Amniotic stem cell (primary cell): ENCODE measurements at regions not wholly inside any gene's neighbourhood (a gene's known extent, or its start where the extent isn't known, plus 50 kb on each side); places are given as distances from the start of the nearest gene placed in this dataset.

ENCODE experiments used
- DNase-seq: peaks from one replicate; lab custom pipeline; 2025; lab: John Stamatoyannopoulos, UW

DNA sequence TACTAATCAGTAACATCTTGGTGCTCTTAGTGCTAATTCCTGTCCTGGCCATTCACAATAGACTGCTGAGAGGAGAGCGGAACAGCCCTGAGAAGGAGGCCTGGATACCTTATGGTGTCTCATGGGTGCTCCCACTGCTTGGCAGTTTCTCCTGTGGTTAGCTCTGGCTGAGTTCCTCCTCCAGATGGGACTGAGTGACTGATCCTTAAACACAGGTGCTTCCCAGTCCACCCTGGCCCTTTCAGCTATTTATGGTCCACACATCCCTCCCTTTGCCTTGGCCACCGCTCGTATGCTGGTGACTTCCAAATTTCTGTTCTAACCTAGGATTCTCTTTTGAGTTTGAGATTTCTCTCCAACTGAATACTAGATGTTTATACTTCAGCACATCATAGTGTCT is 157.0 kb upstream of the CACNA1E start:
- no peak for DNase-seq

DNA sequence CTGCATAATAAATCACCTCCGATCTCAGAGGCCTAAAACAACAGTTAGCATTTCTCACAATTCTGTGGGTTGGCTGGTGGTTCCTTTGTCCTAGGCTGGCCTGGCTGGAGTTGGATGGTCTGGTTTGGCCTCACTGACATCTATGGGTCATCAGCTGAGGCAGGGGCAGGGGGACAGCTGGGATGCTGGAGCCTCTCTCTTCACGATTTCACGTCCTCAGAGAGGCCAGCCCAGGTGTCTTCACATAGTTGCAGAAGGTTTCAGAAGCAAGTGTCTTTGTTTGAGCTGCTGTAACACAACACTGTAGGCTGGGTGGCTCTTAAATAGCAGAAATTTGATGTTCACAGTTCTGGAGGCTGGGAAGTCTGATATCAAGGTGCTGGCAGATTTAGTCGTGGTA is 155.5 kb upstream of the CACNA1E start:
- no peak for DNase-seq

DNA sequence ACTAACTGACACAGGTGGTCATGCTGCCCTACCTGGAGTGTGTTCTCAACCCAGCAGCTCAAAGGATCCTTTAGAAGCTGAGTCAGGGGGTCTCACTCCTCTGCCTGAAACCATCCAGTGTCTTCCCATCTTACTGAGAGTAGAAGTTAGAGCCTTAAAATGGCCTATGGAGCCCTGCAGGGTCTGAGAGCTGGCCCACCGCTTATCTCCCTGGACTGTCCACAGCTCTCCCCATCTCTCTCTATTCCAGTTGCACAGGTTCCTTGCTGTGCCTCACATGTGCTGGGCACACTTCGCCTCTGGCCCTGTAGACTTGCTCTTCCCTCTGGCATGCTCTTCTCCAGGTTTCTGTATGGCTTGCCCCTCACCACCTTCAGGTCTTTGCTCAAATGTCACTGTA is 148.6 kb upstream of the CACNA1E start:
- no peak for DNase-seq

DNA sequence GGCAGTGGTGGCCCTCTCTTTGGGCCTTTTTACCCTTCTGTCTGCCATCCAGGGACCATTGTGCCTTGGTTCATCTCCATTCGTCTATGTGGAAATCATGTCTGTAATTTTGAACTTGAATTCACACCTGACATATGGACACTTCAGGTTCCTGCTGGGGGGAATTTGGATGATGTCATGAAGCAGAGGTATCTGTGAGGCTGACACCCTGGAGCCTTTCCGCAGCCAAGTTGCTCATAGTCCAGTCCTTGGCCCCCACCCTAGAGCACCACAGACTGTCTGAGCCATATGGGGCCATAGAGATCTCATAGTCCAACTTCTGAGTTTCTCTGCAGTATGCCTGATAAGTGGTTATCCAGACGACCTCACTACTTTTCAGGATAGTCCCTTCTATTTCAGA is 147.7 kb upstream of the CACNA1E start:
- DNase-seq, result no peak

DNA sequence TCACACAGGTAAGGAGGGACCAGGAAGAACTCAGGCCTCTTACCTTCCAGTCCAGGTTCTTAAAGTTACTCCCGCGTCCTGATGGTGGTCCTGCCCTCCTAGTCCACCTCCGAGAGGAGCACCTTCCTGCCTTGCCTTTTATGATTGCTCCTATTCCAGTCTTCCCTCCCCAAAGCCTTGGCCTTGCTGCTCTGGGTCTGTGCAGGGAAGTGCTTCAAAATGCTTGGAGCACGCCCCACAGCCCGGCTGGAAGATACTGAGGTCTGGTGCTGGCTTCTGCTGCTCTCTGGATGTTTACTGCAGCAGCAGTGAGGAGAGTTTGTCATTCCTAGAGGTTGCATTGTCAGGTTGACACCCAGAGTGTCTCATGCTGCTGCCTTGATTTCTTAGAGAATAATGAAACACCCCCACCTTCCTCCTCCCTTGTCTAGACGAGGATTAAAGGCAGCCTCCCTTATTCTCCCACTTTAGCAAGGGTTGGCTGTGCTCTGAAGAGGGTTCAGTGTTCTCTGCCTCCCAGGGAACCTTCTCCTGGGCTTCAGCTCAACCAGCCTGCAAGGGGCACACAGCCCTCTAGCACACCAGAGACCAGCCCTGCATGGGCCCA is 142.2 kb upstream of the CACNA1E start:
- no peak for DNase-seq

DNA sequence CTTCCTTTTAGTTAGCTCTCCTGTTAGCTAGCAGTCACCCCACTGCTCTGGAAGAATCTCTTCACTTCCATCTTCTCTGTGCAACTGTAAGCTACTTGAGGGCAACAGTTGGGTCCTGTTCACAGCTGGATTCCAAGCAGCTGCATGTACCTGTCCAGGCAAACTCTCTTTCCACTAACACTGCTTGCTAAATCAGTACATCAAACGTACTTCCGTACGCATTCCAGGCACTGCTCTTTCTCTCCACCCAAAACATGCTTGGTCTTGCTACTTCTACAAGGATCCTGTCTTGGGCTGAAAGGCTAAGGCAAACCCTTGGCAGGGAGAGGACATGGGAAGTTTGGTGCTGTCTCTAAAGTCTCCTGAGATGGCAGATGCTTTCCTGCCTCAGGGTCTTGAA is 139.2 kb upstream of the CACNA1E start:
- DNase-seq, result no peak

DNA sequence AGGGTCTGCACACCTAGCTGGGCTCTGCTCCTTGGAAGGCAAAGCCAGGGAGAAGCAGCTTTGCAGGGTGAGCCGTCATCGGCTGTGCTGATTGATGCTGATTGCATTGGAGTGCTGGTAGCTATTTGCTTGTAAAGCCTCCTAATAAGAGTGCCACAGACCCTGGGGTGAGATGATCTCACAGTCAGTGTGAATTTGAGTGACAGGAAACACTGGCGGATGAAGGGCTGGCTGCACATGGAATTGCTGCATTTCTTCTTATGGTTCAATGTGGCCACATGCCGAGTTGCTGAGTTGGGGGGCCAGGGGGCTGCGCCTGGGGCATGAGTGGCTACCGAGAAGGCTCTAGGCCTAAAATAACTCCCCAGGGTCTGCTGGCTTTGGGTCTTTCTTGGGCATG is 138.2 kb upstream of the CACNA1E start:
- DNase-seq, result no peak

DNA sequence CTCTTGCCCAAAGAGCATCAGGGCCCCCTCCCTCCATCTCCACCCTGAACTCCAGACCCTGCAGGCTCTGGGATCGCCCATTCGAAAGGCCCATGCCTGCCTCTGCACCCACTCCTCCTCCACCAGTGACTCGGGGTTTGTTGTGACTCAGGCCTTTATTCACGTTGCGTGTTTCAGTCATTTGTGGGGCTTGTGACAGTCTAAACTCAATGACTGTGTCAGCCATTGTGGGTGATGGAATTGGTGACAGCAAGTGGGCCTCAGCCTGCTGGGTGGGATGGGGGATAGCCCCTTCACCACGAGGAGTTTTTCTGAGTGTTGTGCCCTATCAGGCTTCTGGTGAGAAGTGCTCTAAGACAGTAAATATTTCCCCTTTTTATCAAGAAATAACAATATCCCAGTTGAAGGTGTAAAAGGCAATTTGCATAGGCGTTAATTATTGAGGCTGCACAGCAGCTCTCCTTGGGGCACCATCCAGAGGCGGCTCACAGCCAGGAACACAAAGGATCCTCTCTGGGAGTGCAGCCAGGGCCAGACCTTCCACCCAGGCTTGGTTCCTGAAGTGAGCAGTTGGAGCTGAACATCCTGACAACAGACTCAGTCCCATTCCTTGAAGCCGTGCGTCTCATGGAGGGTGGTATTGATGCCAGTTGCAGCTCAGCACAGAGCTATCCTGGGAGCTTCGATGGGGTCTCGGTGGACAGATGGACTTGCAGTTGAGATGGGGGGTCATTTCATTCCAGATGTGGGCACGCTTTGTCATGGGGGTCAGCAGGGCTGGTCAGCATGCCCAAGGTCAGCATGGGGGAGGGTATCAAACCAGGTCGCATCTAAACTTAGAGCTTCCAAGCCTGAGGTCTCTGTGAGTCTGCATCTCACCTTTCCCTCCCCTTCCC is 135.6 kb upstream of the CACNA1E start:
- no peak for DNase-seq

DNA sequence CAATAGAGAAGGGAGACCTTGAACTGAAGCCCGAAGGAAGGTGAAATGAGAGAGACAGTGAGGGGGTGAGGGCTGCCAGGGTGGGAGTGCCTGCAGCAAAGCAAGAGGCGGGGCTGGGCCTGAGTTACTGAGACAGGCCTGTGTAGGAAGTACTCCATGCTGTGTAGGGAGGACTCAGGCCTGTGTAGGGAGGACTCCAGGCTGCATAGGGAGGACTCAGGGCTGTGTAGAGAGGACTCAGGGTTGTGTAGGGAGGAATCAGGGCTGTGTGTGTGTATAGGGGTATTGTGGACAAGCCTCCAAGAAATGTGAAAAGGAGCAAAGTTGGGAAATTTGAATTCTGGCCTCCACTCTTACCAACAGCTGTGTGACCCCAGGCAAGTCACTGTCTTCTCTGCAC is 133.8 kb upstream of the CACNA1E start:
- no peak for DNase-seq

DNA sequence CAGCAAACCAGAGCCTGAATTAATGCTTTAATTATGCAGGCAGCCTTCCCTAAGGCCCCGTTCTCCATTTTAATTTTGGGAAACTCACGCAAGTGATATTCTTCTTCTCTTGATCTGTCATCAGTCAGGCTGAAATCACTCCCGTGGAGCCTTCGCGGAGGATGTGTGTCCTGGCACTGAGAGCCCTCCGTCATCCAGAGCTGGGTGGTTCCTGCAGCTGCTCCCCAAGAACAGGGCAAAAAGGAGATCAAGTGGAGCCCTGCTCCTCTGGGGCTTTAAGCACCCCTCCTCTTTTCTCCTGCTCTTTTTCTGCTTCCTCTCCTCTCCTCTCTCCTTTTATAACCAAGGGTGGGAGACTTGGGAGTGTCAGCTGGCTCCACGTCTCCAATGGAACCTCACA is 133.2 kb upstream of the CACNA1E start:
- DNase-seq, result no peak

DNA sequence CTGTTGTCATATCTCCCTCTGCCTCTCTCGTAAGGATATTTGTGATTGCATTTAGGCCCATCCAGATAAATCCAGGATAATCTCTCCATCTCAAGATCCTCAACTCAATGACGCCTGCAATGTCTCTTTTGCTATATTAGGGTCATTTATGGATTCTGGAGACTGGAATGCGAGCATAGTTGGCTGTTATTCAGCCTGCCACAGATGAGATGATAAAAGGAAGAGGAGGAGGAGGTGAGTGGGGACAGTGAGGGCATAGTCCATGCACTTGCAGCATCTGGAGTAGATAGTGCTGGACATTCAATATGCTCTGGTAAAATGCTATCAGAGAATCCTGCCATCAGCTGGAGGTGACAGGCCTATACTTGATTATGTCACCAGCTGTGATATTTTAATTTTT is 131.6 kb upstream of the CACNA1E start:
- no peak for DNase-seq

DNA sequence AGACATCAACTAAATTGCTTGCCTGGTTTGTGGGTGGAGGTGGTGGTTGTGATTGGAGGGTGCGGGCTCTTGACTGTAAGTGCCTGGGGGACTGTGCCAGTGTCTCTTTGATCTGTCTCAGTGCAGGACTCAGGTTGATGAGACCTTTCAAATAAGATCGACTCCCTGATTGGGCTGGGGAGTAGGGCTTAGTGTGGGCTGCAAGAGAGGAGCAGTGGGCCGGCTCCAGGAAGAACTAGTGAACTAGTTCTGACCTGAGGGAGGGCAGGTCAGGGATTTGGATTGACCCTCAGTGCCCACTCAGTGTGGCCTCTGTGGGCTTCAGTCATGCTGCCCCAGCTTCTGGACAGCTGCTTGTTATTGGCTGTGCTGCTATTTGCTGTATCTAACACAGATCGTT is 130.6 kb upstream of the CACNA1E start:
- no peak for DNase-seq

DNA sequence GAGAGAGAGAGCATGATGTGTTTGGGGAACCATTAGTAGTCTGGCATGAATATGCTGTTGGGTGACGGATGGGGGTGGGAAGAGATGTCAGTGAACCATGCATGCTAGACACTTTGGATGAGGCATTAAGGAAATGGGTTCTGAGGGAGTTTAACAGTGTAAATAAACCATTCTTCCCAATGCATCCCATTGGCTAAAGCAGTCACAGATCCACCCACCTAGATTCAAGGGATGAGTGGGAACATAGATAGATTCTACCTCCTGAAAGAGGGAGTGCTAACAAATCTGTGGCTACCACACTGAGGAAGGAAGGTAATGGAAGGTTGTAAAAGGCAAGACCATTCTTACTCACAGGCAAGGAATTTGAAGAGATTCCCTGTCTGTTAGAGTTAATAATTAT is 129.8 kb upstream of the CACNA1E start:
- DNase-seq, result no peak

DNA sequence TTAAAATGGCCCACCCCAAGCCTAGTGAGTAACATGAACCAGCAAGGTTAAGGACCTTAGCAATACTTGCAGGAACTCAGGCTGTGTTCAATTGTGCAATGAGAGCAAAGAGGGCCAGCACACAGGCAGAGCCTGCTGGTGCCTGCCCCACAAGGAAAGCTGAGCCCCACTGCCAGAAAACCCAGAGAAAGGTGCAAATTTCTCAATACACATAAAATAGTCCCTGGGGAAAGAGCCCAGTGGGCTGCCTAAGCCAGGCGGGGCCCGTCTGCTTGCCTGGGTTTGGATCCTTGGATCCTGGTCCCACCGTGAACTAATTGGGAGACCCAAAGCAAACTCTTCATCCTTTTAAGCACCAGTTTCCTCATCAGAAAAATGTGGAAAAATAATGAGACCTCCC is 128.5 kb upstream of the CACNA1E start:
- DNase-seq, result no peak

DNA sequence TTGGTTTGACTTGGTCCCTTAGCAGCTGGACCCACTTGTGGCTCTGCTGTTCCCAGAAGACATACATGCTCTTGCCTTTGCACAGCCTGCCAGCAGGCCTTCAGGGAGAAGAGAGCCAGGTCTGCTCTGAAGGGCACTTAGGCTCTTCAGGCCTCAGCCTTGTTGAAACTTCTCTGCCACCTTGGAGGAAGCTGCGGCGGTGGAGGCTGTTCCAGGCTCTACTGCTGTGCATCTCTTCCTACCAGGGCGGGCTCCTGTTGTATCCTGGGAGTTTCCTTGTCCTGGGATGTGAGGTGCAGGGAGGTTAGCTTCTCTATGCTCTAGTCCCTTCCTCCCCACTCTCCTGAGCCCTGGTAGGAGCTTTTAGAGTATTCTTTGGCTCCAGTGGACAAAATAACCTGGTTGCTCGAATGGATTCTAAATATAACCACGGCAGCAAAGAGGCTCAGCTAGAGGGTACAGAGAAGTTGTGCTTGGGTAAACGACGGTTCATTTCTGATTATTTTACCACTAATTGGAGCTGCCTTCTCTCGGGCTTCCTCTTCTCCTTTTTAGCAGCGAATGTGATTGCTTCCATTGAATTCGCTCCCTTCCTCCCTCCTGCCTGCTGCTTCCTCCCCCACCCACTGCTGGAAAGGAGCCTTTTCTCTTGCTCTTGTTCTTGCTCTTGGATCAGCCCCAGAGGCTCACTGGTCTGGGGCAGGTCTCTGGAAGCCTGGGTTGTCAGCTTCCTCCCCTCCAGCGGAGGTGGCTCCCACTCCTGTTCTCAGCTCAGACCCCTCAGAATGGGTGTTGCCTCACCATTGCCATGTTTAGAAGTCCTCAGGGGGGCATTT is 126.6 kb upstream of the CACNA1E start:
- no peak for DNase-seq

DNA sequence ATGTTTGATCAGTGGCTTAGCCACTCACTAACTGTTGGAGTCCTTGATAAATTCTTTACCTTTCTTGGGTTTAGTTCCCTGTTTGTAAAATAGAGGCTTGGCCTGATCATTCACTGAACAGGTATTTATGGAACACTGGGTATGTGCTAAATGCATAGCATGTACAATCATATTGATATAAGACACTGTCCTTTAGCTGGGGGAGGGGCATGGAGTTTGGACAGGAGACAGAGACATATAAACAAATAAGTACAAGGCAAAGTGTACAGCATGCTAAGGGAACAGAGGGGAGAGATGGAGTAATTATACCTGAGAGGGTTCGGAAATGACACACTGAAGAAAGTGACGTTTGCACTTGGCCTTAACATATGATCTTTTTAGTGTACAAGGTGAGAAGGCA is 124.3 kb upstream of the CACNA1E start:
- no peak for DNase-seq

DNA sequence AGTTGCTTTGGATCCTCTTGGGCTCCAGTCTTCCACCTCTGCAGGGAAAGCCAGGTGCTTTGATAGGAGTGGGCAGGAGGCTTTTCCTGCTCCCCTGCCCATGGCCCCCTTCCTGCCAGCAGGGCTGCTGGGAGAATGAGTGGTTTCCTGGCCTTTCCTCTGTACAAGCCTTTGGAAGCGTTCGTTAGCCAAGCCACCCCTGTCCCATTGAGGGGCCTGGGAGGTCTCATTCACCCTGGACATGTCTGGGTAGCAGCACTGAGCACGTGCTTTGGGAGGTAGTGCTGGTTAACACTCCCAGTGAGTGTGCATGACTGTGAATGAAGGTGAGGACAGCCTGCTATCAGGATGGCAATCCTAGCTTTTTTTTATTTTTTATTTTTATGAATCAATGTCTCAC is 118.5 kb upstream of the CACNA1E start:
- DNase-seq, result no peak

DNA sequence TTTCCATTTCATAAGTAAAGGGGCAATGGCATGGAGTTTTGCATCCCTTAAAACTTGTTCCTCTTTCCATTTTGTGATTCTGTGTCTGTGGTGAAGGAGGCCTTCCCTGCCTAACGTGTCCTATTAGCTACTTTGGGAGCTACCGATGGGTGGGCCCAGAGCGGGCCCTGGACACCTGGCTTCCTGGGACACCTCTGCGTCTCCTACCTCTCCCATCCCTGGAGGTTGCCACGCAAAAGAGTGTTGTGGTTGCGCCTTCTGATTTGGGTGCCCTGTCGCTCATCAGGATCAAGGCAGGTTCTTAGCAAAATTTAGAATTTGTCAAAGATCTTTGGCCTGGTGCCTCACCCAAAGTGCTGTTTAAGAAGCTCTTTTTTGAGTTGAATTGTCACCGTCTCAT is 116.4 kb upstream of the CACNA1E start:
- no peak for DNase-seq

DNA sequence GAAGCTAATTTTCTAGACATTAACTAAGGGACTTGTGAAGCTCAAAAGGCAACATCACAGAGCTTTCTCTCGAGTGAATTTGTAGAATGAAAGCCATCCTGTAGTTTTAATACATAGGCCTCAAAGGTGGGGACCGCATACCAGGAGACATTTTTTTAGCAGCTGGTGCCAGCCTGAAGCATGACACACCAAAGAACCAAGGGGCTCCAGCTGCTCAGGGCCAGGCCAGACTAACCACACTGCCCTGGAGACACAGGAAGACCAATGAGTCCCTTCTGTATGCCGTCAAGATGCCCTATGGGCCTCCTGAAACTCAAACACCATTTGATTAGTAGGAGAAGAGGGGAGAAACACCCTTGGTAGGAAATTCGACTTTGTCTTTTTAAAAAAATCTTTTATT is 113.9 kb upstream of the CACNA1E start:
- no peak for DNase-seq

DNA sequence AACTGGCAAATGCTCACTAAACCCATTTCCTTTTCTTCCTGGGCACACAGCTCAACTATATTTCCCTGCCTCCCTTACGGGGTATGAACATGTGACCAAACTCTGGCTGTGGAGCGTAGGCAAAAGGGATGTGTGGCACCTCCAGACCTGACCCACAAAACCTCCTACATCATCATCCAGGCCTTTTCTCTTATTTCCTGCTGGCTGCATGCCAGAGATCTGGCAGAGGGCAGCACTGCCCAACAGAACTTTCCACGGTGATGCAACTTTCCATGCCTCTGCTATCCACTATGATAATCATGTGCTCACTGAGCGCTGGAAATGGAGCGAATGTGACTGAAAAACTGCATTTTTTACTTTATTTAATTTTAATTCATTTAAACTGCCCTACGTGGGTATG is 99.6 kb upstream of the CACNA1E start:
- DNase-seq, result no peak

DNA sequence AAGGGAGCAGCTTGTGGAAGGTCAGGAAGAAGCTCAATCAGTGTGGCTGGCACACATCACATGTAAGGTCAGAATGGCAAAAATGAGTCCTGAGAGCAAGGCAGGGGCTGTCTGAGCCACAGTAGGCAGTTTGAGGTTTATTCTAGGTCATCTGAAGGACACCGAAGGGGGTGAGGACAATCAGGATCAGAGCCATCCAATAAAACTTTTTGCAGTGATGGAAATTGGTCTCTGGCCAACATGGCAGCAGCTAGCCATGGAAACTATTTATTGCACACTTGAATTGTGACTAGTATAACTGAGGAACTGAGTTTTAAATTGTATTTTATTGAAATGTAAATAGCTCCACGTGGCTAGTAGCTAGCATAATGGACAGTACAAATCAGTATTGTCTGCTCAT is 97.0 kb upstream of the CACNA1E start:
- DNase-seq, result no peak

DNA sequence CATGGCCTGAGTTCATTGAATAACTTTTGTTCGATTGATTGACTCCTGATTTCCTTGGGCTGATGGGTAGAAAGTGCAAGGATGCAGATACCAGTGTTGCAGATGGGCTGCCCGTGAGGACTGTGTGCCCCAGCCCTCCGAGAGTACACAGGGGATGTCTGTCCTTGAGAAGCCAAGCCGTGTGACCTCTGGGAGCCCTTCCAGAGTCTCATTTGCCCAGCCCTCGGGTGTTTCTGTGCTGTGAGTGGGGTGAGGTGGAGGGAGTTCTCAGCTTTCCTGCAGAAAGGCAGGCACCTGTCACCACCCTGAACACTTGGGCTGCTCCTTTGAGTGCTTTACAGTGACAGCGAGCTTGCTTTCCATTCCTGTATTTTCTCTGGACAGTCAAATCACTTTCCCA is 96.4 kb upstream of the CACNA1E start:
- DNase-seq, result no peak

DNA sequence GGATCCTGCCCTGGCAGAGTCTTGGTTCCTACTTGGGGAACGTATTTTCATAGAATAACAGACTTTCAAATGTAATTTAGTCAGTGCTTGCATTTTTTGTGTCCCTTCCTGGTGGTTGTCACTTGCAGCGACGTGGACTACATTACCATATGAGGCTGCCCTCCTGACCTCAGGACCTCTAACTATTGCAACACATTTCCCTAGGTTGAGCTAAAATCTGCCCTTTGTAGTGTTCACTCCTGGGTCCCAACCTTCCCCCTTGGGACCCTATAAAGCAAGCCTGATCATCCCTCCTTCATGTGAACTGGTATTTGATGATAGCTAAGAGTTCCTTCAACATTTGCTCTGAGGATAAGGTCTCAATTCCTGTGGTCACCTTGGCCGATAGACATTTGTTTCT is 95.6 kb upstream of the CACNA1E start:
- DNase-seq, result no peak
